Midbrain (tissue), 1 donor: ENCODE measurements at regions not wholly inside any gene's neighbourhood (a gene's known extent, or its start where the extent isn't known, plus 50 kb on each side); places are given as distances from the start of the nearest gene placed in this dataset.
A peak's percentile ranks its signal among the peaks of the same experiment; 100 is the strongest.

ENCODE experiments used
- DNase-seq: peaks from one replicate; lab custom pipeline; 2025; lab: John Stamatoyannopoulos, UW

DNA sequence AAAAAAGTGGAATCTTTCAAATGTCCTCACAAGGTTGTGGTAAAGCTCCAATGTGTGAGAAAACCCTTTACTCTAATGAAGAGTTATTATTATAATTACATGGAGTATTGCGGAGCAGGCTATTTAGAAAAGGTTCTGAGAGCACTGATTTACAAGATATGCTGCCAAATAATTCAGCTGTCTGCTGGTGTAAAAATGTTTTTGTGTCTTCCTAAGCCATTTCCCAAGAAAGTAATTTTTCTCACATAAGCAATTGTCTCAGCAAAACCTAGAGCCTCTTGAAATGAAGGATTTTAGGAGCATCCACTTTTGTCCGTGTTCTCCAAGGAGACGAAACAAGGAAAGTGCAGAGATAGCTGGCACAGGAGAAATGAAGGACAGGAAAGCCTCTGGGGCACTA is 229.6 kb upstream of the STARD13 start:
- no peak for DNase-seq

DNA sequence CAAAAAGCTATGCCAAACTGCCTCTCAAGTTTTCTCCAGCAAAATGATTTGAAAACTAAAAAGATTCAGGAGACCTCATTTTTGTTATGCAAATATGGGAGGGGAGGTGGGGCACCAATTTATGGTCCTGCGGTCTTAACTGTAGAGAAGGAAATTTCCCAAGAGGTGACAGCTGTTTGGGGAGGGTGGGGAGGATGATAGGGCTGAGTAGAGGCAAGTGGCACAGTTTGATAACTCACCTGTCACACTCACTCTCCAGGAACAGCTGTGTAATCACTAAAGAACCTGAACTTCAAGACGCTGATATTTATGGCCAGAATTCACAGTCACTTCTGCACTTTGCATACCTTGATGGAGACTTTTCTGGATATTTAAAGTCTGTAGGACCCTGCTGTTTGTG is 232.9 kb upstream of the STARD13 start:
- DNase-seq = no peak

DNA sequence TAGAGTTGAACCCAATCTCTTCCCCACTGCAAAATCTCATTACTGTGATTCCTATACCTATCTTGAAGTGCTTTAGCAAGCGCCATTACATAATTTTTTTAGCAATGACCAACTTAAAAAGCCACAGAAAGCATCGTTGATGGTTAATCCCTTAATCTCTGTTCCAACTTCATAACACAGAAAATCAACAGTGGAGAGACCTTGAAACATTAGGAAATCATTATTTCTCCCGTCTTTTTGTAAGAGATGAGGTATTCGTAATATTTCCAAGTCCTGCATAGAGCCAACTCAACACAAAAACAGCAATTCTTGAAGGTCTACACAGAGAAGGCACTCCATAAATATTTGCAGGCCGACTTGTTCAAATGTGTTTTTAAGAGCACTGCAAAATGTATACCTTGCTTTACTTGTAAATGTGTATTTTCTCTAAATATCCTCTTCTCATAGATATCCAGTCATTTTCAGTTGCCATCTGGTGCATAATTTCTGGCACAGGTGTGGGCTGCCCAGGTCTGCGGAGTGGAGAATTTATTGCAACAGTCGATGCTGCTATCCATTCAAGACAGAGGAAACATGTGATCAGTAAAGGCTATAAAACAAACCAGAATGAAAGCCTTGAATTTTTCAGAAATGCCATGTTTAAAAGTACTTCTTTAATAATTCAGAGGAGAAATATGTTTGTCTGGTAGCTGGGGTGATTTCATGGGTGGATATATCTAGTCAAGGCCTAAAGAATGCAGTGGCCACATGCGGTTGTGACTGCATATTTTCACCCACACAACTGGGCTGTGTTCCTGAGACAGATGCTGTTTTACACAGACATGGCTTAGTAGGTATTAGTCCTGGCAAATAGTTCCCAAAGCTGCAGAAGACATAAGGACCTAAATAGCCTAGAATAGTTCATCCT is 234.3 kb upstream of the STARD13 start:
- DNase-seq = no peak

DNA sequence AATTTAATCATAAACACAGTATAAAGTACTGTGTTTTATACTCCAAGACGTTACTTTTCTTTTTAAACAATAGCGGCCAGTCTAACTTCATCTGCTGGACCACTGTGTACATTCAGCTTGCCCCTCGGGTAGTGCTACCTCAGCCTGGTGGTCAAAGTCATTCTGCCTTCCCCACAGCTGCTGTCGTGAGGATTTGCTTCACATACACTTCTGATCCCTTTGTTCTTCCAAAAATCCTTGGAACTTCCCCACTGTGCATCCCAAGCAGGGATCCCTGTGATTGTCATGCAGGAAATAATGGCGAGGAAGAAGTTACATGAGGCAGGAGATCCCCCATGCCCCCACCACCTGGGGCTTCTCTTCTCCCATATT is 234.9 kb upstream of the STARD13 start:
- DNase-seq = no peak

DNA sequence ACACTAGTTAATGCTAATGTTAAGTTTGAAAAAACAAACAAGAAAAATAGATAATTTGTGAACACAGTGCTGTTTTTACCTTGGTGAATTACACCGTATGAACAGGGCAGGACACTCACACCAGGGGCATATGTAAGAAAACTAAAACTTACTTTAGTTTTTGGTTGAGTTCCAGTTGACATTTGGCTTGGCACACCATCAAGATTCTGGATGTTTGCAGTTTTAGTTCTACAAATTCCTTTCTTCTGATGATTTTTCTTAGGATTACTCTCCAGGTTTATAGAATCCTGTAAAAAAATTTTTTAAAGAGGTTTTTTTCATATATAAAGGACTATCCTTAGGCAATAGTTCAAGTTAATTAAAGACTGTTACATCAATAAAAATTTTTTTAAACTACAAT is 238.5 kb upstream of the STARD13 start:
- no peak for DNase-seq

DNA sequence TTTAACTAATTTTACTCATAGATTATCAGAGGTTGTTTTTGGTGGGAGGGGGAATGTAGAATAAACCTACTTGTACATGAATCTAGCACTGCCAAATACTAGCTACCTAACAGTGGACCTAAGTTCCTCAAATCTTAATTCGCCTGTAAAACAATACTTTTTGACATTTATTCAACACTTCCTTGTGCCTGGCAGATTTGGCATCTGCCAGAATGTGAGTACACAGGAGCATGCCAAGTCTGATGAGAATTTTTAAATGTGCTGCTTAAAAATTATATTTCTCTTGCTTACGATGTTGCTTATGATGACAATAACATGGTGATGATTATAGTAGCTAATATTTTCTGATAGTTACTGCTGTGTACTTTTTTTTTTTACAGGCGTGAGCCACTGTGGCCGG is 240.2 kb upstream of the STARD13 start:
- DNase-seq = no peak

DNA sequence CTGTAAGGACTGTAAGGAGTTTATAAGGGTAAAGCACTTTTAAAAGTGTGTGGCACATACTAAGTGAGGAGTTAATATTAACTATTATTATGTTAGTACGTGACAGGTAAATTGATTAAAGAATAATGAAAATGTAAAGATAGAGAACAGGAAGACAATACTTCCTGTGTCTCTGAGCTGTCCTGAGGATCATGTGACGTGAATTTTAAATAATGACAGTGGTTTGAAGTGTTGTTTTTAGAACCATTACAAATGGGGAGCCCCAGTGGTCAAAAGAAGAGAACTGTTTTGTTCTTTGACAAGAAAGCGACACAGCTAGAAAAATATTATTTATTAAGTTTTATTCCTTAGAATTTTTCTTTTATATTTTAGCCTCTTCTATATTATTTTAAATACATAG is 241.2 kb upstream of the STARD13 start:
- no peak for DNase-seq

DNA sequence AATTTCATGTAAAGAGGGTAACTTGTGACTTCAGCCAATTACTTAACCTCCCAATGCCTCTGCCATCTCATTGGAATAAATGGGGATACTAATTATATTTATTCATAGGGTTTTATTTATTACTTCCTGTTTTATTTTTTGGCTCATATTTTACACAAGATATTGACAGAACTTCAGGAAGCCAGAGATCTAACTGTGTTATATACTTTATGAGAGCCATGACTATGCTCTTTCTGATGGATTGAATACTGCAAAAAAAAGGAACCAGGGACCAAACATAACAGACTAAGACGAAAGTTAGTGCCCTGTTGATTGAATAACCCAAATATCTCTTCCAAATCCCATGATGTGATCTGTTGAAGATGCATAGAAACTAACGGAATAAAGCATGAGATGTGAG is 243.3 kb upstream of the STARD13 start:
- DNase-seq = no peak

DNA sequence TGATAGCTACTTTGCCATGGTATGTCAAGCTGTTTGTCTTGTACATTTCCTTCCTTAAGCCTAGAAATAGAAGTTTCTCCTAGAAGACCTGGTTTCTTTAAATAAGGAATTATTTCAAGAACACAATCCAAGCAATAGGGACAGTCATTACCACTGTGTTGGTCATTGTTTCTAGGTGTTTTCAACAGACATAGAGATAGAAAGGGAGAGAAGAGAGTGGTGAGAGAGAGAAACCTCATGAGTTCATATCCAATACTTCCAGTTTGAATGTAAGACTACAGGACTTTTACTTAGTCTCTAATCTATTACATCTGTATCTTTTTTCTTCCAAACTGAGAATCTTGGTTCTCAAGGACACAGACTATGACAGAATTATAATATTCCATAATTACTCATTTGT is 245.9 kb upstream of the STARD13 start:
- no peak for DNase-seq

DNA sequence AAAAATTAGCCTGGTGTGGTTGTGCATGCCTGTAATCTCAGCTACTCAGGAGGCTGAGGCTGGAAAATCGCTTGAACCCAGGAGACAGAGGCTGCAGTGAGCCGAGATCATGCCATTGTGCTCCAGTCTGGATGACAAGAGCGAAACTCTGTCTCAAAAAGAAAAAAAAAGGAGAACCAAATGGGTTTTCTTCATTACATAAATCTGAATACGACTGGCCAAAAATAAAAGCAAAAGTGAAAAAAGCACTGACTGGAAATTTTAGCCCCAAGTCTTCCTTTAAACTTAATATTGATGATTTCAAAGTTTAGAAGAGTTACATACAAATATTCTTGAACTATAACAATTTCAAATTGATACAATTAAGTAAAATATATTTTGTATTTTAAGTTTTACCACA is 249.5 kb upstream of the STARD13 start:
- DNase-seq = no peak

DNA sequence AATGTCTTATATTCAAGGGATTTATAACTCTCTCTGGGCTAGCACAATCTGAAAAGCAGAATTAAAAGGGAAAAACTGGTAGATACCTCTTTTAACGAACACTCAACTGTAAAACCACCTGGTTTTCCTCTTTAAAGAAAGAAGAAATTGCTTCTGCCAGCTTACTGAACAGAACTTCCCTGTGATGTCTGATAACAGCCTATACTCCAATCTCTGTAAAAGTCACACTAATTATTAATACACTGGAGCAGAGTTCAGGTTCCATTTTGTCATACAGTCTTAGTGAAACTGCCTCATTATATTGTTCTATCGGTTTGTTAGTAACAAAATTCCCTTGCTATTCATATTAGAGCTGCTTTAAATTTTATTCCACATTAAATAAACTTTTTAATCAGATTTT is 251.0 kb upstream of the STARD13 start:
- DNase-seq = no peak

DNA sequence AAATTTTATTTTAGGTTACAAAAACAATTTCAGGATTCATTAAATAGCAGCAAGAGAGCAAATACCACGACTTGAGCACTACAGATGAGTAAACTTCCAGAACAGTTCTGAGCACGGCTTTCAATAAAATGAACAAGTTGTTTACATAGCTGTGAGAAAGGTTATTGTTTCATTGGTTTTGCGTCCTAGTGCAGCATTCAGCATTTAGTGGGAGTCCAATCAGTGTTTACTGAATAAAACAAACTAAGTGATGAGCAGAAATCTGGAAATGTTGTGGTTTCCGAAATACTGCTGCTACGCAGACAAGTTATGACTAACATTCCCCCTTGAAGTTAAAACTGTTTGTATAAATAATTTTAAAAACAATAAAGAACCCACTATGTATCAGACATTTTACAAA is 251.5 kb upstream of the STARD13 start:
- DNase-seq = peak; percentile 20

DNA sequence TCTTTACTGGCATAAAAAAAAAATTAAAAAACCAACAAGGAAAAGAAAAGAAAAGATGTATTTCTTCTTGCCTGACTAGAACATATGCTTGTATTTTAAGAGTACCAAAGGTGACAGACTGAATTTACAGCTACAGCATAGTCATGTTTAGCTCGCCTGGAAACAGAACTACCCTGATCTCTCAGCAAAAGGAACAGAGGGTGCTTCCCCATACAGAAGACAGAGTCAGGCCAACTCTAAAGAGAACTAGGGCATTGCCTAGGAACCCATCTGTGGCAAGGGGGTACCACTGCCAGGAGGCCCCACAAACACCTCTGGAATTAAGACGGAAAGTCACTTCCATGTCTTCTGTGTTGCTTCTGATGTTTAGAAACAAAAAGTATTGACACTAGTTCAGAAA is 252.1 kb upstream of the STARD13 start:
- peak; percentile 24 for DNase-seq

DNA sequence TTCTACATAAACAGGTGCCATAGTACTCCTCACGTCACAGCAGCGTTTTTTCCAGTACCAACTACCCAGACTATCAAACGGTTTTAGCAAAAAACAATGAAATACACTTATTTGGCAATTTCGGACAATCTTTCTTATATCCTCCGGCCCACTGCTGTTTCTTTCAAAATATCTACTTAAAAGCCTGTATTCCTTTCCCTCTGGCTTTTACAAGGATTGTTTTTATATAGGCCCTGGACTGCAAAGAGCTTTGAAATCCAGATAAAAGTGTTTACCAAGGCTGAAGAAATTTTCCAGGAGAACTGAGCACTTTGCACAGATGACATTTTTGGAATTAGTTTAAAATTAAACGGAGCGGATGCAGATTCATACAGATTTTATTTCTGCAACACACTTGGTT is 255.9 kb upstream of the STARD13 start:
- DNase-seq = peak; percentile 55

DNA sequence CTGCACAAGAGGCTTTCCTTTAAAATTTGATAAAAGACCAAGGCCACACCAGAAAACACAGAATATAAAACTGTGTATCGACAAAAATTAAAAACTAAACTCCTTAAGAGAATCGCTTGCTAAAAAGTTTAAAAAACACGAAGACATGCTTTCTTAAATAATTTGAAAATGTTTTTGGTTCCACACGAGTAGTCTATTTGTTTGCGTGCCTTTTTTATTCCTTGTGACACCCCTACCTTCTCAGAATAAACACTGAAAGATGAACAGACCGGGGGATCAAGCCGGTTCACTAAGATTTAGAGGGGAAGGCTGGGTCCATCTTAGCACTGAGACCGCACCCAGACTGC is 256.4 kb upstream of the STARD13 start:
- no peak for DNase-seq

DNA sequence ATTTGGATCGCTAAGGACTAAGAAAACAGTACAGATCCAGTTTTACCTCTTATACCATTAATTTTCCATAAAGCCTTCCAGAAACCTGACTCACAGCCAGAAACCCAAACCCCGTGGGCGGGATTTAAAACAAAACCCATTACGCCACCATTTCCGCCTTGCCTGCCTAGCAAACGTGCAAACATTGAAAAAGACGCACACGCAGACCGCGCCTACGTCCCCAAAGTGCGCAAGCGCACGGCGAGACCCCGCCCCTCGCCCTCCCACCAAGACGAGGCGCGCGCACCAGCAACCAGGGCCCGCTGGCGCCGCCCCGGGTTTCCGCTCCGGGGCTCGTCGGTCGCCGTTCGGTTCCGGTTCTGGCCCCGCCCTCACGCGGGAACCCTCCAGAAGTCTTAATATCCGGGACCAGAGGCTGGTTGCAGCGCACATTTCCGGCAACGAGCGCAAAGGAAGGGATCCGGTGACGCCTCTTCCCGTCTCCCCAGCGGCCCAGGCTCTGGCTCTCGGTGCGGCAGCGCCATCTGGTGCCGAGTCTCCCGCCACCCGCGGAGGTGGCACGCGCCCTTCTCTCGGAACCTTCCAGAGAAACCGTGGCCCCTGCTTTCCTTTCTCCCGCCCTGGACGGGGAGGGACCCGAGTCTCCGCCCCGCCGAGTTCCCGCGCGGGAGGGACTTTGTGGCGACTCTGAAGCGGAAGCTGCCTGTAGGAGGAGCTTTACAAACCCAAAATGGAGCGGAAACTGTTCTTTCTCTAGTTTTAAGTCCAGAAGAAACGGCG is 256.9 kb upstream of the STARD13 start:
- DNase-seq = peak; percentile 100

DNA sequence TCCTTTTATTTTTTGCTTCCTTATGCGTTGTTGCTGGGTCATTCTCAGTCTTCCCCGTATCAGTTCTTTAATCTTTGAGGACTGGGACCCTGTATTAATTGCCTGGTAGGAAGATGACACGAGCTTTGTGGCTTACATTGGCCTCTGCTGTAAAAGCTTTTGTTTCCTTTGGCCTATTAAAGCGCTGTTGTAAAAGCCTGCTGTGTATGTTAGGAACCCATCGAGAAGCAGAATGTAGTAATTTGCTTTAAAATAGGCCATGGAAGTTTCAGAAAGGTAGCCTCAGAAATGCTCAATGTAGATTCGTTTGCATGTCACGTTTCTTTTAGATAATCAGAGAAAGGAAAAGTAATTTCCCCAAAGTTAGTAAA is 257.5 kb upstream of the STARD13 start:
- DNase-seq = no peak

DNA sequence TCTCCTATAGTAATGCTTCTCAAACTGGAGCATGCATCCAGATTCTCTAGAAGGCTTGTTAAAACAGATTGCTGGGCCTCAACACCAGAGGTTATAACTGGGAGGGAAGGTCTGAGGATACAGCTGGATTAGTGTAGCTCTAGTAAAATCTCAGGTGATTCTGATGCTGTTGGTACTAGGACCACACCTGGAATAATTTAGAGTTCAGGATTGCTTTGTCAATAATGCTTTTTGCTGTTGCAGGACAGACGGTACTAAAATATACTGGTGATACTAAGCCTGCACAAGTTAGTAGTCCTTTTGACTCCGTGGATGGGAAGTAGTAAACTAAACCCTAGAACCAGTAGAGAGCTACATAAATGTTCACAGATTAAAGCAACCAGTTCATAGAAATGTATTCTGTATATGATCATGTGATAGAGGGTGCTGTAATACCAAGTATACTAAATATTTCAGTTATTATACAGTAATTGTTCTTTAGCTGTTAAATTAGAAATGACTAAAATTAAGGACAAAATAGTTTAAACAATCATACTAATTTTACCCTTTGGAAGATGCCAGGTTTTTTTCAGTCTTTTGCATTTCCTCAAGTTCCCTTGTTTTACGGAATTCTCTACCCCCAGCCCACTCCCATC is 258.2 kb upstream of the STARD13 start:
- DNase-seq = peak; percentile 55

DNA sequence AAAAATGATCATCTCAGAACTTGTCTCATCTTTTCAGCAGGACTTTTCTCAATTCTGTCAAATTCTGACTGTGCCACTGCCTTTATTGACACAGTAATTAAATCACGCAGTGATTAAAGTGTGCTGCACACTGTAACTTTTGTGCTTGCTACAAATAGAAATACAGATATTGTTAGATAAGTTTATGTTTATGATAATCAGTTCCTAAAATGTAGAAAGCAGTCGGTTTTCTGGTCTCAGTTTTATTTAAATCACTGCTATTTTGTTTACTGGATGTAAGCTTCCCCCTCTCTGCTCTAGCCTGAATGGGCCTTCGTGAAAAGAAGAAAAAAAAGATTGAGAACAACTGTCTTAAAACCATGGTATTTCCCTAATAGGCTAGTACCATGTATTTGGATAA is 258.8 kb upstream of the STARD13 start:
- no peak for DNase-seq

DNA sequence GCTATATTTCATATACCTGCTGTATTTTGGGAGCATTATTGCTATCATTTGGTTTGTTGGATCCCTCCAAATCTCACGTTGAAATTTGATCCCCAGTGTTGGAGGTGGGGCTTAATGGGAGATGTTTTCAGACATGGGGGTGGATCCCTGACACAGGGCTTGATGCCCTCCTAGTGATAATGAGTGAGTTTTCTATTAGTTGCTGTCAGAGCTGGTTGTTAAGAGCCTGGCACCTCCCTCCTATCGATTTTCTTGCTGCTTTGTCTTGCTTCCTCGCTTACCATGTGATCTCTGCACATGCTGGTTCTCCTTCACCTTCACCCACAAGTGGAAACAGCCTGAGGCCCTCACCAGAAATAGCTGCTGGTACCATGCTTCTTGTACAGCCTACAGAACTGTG is 259.9 kb upstream of the STARD13 start:
- no peak for DNase-seq

DNA sequence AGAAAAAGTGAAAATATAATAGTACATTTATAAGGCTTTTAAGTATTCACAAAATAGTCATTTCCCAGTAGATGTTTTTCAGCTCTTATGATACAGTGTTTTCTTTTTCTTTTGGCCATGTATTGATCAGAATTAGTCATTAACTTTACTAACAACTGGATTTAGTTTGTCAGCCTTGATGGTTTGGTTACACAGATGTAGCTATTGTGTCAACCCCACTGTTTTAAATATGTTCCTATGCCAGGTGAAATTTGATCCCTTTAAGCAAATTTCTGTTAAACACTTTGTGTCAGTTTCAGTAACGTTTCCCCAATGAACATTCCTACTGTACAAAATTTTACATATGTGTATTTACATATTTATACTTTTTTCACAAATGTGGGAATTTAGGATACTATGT is 261.5 kb upstream of the STARD13 start:
- no peak for DNase-seq

DNA sequence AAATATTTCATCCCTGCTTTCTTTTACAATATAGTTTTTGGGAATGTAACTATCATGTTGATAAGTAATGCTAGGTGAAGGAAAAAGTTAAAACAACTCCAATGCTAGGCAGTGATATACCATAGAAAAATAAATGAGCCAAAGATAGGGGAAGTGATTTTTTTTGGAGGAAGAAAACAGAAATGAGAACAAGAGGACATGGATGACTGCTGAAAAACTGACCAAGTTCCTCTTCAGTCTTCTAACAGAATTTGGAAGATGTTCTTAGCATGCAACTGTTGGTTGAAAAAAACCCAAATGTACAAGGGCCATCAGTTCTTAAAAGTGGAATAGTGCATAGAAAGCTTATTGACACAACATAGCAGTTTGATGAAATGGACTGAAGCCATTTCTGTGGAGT is 262.5 kb upstream of the STARD13 start:
- DNase-seq = no peak

DNA sequence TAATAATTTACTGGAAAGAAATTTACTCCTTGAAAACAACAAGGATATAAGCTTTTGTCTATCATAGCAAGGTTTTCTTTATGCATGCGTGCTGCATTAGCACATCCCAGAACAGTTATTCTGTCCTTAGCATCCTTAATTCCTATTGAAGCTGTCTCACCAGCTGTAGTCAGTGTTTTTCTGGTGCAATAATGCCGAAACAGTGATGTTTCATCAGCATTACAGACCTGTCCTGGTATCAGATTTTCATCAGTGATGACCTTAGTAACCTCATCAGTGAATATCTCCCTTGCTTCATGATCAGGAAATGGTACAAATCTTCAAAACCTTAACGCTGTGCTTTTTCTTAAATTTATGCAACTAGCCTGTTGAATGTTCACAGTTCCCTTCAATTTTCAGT is 264.7 kb upstream of the STARD13 start:
- DNase-seq = no peak
